Astrocyte (in vitro differentiated cells and primary cell): ENCODE measurements at regions not wholly inside any gene's neighbourhood (a gene's known extent, or its start where the extent isn't known, plus 50 kb on each side); places are given as distances from the start of the nearest gene placed in this dataset.

Source experiments
- EZH2 ChIP-seq: IDR thresholded peaks from 2 replicates; pipeline ENCODE4 v1.6.1; 2012; ENCODE audit warnings: mild to moderate bottlenecking, low read length, inconsistent platforms; ENCODE audit not compliant: insufficient read depth
- TF ChIP-seq, protein P1 (sequence below): IDR thresholded peaks from 2 replicates; pipeline ENCODE4 v1.5.1; 2011; ENCODE audit warnings: low read depth, mild to moderate bottlenecking, inconsistent platforms, low read length, moderate library complexity; ENCODE audit not compliant: insufficient read depth

DNA sequence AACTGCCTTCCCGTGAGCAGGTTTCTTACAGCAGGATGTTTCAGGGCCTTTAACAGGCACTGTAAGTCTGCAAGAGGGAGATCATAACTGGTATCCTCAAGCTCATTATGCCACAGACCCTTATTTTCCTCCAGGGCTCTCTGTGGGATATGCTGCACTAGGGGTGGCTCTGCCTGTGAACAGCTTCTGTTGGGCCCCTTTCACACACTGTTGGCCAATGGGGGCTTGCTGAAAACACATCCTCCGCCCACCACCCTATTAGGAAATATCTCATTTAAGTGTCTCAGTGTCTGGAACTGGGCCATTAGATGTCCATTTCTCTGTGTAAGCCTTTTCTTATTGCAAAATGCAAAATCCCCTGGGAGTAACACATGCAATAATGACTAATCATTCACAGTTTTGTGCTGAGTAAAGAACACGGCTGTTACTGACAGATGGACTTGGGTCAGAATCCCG lies 414.3 kb upstream of the HS6ST1 start:
- TF ChIP-seq, protein P1, sequence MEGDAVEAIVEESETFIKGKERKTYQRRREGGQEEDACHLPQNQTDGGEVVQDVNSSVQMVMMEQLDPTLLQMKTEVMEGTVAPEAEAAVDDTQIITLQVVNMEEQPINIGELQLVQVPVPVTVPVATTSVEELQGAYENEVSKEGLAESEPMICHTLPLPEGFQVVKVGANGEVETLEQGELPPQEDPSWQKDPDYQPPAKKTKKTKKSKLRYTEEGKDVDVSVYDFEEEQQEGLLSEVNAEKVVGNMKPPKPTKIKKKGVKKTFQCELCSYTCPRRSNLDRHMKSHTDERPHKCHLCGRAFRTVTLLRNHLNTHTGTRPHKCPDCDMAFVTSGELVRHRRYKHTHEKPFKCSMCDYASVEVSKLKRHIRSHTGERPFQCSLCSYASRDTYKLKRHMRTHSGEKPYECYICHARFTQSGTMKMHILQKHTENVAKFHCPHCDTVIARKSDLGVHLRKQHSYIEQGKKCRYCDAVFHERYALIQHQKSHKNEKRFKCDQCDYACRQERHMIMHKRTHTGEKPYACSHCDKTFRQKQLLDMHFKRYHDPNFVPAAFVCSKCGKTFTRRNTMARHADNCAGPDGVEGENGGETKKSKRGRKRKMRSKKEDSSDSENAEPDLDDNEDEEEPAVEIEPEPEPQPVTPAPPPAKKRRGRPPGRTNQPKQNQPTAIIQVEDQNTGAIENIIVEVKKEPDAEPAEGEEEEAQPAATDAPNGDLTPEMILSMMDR, result no peak
- no peak for TF ChIP-seq EZH2
